ENCODE measurements at regions not wholly inside any gene's neighbourhood (a gene's known extent, or its start where the extent isn't known, plus 50 kb on each side); places are given as distances from the start of the nearest gene placed in this dataset.

DNA sequence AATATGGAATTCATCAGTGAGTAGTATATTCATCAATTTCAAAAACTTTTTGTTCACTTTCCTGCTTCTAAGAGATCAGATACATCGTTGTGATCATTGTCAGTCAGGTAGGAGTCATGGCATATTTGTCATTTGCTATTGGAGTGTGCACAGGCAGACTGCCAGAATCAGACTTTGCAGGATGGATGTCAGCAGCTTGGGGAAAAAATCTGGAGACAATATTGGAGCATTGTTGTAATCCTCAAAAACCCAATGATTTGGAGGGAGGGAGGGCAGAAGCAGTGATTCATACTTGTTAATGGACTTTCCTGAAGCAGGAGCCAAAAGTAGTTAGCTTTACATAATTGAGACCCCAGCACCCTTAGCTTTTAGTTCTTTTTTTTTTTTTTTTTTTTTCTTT is 59.6 kb upstream of the DRP2 start:
- H3K36me3 ChIP-seq (ENCODE audit: control insufficient read depth, insufficient read depth, low read length), result no peaks in the 10 kb centered on the region
- no peaks in the 10 kb centered on the region for H3K27me3 ChIP-seq (ENCODE audit: control insufficient read depth, insufficient read depth, low read length)
- no peak for DNase-seq (ENCODE audit: low read depth)
- no peak for FAIRE-seq
- no peak overlapping the region for H3K4me3 ChIP-seq (ENCODE audit: low read depth, low read length)
- no peak for TF ChIP-seq CTCF (IDR thresholded peaks at IDR 0.05; ENCODE audit: insufficient read depth, low read length, severe bottlenecking)

- TF ChIP-seq CTCF (IDR thresholded peaks at IDR 0.05; ENCODE audit: insufficient read depth, low read length, severe bottlenecking), result no peak
- no peaks in the 10 kb centered on the region for H3K27me3 ChIP-seq (ENCODE audit: control insufficient read depth, insufficient read depth, low read length)
- H3K36me3 ChIP-seq (ENCODE audit: control insufficient read depth, insufficient read depth, low read length), result no peaks in the 10 kb centered on the region
- H3K4me3 ChIP-seq (ENCODE audit: low read depth, low read length), result no peak overlapping the region
- FAIRE-seq, result no peak
- DNase-seq (ENCODE audit: low read depth), result peak; percentile 7
These were observed 56.4 kb upstream of the DRP2 start for GRCh38 chrX:101163166-101163565.

DNA sequence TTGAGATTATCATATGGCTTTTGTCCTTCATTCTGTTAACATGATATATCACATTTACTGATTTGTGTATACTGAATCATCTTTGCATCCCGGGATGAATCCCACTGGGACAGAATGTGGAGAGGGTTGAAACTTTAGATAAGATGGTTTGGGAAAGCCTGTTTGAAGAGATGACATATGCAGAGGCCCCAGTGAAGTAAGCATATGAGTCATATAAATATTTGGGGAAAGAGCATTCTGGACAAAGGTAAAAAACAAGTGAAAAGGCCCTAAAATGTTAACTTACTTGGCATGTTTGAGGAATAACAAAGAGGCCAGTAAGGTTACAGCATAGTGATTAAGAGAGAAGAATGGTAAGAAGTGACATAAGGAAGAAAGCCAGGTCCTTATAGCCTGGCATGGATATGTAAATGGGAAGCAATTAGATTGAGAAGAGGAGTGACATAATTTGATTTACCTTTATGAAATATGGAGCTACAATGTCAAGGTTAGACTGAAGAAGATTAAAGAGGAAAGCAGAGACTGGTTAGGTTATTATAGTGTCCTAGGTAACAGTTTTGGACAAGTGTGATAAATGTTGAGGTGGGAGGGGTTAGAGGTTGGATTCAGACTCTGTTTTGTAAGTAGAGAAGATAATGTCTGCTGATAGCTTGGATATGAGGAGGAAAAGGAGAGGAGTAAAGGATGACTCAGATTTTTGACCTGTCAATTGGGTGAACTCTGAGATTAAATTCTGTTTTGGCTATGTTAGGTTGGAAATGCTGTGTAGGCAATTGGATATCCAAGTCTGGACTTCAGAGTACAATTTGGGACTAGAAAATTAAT is 54.6 kb upstream of the DRP2 start:
- FAIRE-seq (no peak), DNase-seq (ENCODE audit: low read depth) (no peak)
- Histone ChIP-seq H3K4me3 (ENCODE audit: low read depth, low read length) (no peak overlapping the region), H3K27me3 (ENCODE audit: control insufficient read depth, insufficient read depth, low read length) (no peaks in the 10 kb centered on the region), H3K36me3 (ENCODE audit: control insufficient read depth, insufficient read depth, low read length) (no peaks in the 10 kb centered on the region)
- no peak for TF ChIP-seq CTCF (IDR thresholded peaks at IDR 0.05; ENCODE audit: insufficient read depth, low read length, severe bottlenecking)
